ENCODE measurements at regions not wholly inside any gene's neighbourhood (a gene's known extent, or its start where the extent isn't known, plus 50 kb on each side); places are given as distances from the start of the nearest gene placed in this dataset.

DNA sequence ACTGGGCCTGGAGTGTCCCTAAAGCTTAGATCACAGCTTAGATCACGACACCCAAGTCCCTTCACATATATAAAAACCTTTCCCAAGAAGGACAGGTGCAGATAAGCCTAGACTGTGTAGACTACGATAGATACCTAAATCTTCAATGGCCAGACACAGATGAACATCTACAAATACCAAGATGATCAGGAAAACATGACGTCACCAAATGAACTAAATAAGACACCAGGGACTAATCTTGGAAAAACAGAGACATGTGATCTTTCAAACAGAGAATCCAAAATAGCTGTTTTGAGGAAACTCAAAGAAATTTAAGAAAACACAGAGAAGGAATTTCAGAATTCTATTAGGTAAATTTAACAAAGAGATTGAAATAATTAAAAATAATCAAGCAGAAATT lies 1082.6 kb upstream of the PHF14 start:
- no peaks in the 10 kb centered on the region for H3K36me3 ChIP-seq (ENCODE audit: low read depth)
- H3K4me3 ChIP-seq: no peak overlapping the region
- DNase-seq (no peak), ATAC-seq (no peak)
- peaks cover 44% of the 10 kb centered on the region for H3K9me3 ChIP-seq
- TF ChIP-seq, protein P1, sequence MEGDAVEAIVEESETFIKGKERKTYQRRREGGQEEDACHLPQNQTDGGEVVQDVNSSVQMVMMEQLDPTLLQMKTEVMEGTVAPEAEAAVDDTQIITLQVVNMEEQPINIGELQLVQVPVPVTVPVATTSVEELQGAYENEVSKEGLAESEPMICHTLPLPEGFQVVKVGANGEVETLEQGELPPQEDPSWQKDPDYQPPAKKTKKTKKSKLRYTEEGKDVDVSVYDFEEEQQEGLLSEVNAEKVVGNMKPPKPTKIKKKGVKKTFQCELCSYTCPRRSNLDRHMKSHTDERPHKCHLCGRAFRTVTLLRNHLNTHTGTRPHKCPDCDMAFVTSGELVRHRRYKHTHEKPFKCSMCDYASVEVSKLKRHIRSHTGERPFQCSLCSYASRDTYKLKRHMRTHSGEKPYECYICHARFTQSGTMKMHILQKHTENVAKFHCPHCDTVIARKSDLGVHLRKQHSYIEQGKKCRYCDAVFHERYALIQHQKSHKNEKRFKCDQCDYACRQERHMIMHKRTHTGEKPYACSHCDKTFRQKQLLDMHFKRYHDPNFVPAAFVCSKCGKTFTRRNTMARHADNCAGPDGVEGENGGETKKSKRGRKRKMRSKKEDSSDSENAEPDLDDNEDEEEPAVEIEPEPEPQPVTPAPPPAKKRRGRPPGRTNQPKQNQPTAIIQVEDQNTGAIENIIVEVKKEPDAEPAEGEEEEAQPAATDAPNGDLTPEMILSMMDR (IDR thresholded peaks at IDR 0.05): no peak
- H3K4me1 ChIP-seq (ENCODE audit: low read depth): no peaks in the 10 kb centered on the region
- intact Hi-C loops (cut with DNase I, micrococcal nuclease): no loop called here

DNA sequence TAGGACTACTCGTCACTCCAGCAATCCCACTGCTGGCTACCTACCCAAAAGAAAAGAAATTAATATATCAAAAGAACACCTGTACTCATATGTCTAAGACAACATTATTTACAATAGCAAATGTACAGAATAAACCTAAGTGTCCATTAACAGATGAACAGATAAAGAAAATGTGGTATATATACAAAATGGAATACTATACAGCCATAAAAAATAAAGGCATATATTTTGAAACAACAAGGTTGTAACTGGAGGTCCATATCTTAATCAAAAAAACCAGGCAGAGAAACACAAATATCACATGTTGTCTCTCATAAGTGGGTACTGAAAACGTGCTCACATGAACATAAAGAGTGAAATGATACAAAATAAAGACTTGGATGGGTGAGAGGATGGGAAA lies 1073.3 kb upstream of the PHF14 start:
- intact Hi-C loops (cut with DNase I, micrococcal nuclease): no loop called here
- TF ChIP-seq, protein P1 (IDR thresholded peaks at IDR 0.05): no peak
- ATAC-seq (no peak), DNase-seq (no peak)
- Histone ChIP-seq H3K9me3 (peaks cover 52% of the 10 kb centered on the region), H3K4me3 (no peak overlapping the region), H3K36me3 (ENCODE audit: low read depth) (no peaks in the 10 kb centered on the region), H3K4me1 (ENCODE audit: low read depth) (no peaks in the 10 kb centered on the region)

DNA sequence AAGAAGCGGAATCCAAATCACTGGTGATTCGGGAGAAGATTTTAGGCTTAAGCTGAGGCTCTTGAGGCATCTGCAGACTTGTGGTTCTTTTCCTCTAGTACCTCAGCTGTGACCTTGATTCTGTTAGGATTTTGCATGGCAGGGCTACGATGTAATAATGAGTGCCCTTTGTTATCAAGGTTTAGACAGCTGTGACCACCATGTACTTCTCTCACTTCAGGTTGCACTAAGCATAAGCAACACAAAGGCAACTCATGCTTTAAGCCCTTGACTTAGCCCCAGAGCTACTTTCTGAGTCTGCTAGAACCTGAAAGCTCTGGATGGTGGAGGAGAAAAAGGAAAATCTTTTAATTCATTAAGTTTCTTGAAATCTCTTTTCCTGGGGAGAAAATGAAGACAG lies 1052.3 kb upstream of the PHF14 start:
- ATAC-seq (no peak), DNase-seq (no peak)
- TF ChIP-seq, protein P1 (IDR thresholded peaks at IDR 0.05): no peak
- Histone ChIP-seq H3K4me3 (no peak overlapping the region), H3K4me1 (ENCODE audit: low read depth) (no peaks in the 10 kb centered on the region), H3K9me3 (peaks cover 36% of the 10 kb centered on the region), H3K36me3 (ENCODE audit: low read depth) (no peaks in the 10 kb centered on the region)
- intact Hi-C loops (cut with DNase I, micrococcal nuclease): no loop called here

DNA sequence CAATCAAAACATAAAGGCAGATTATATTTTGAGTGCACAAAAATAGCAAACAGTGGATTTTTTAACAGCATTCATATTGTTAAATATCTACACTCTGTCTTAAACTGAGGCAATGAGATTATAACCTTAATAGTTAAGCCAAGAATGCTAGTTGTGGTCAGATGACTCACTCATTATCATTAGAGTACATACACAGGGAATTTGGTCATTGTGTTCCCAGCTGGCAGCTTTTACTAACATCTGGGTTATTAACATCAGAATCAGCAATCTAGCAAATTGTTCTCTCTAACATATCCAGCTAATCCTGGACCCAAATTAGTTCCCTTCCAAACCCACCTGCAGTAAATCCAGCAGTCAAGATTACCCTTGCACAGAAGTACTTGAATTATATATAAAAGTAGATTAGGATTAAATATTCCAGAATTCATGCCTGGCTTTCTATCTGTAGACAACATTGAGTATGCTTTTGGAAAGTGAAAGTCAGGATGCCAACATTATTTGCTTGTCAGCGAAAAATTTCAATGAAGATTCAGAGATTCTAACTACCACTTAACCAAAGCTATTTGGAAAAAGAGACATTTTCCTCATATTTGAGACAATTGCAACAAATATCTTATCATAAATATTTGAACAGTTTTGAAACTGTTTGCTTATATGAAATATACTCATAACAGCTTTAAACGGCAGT lies 1035.6 kb upstream of the PHF14 start:
- intact Hi-C loops (cut with DNase I, micrococcal nuclease): no loop called here
- H3K4me3 ChIP-seq: no peak overlapping the region

DNA sequence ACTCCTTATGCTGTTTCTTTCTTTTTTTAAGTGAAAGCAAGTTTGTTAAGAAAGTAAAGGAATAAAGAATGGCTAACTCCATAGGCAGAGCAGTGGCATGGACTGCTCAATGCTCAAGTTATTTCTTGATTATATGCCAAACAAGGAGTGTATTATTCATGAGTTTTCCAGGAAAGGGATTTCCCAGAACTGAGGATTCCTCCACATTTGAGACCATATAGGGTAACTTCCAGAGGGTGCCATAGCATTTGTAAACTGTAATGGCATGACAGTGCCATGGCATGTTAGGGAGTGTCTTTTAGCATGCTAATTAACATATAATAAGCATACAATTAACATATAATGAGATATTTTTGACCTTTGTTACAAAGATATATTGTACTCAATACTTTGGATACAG lies 1034.5 kb upstream of the PHF14 start:
- TF ChIP-seq, protein P1 (IDR thresholded peaks at IDR 0.05): no peak
- intact Hi-C loops (cut with DNase I, micrococcal nuclease): no loop called here
- ATAC-seq: no peak
- no peak for DNase-seq
- no peaks in the 10 kb centered on the region for H3K4me1 ChIP-seq (ENCODE audit: low read depth)
- H3K36me3 ChIP-seq (ENCODE audit: low read depth): no peaks in the 10 kb centered on the region
- no peak overlapping the region for H3K4me3 ChIP-seq
- H3K9me3 ChIP-seq: peaks cover 28% of the 10 kb centered on the region

More for the DNA sequence above, 1035.6 kb upstream of the PHF14 start:
- DNase-seq (no peak), ATAC-seq (no peak)
- Histone ChIP-seq H3K4me1 (ENCODE audit: low read depth) (no peaks in the 10 kb centered on the region), H3K36me3 (ENCODE audit: low read depth) (no peaks in the 10 kb centered on the region), H3K9me3 (peaks cover 32% of the 10 kb centered on the region)
- TF ChIP-seq, protein P1 (IDR thresholded peaks at IDR 0.05): no peak

DNA sequence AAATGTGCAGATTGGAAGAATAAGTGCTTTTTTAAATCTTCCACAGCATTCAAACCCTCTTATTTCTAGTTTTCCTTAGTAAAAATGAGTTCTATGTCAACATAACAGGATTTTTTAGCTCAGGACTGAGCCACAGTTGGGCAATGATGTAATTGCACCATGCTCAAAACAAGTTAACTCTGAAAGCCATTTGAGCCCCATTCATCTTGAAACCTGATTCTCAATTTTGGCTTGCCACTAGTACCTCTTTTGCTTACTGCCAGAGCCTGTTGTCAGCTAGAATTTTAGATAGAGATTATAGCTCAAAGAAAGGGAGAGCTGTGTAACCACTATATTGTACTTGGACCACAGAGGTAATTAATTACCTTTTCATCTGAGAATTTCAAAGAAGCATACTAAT lies 1028.5 kb upstream of the PHF14 start:
- intact Hi-C loops (cut with DNase I, micrococcal nuclease): no loop called here
- ATAC-seq: no peak
- no peaks in the 10 kb centered on the region for H3K36me3 ChIP-seq (ENCODE audit: low read depth)
- H3K9me3 ChIP-seq: peaks cover 23% of the 10 kb centered on the region
- H3K4me1 ChIP-seq (ENCODE audit: low read depth): no peaks in the 10 kb centered on the region
- TF ChIP-seq, protein P1 (IDR thresholded peaks at IDR 0.05): no peak
- DNase-seq: no peak
- no peak overlapping the region for H3K4me3 ChIP-seq
